H1 (cell line): ENCODE measurements at regions not wholly inside any gene's neighbourhood (a gene's known extent, or its start where the extent isn't known, plus 50 kb on each side); places are given as distances from the start of the nearest gene placed in this dataset.

ENCODE experiments used
- CTCF ChIA-PET: fragments of 300-600 bp; sonication (Branson Sonifier 250); formaldehyde crosslinking; loops from one replicate; lab custom pipeline; 2021; ENCODE audit not compliant: partially characterized antibody; lab: Charles Lee
- POLR2A ChIA-PET: fragments of 300-600 bp; sonication (Branson Sonifier 250); formaldehyde crosslinking; loops from one replicate; lab custom pipeline; 2021; ENCODE audit warnings: inconsistent platforms; ENCODE audit not compliant: partially characterized antibody; lab: Charles Lee
- DNase-seq, 2 experiments: peaks; one replicate each; pipeline versions ENCODE4 v3.0.0 to v3.0.0-alpha.2; 2010 to 2022; ENCODE audit warnings: low spot score in 2 of 2, low read depth in 1 of 2, mixed read lengths in 1 of 2
- FAIRE-seq: peaks from 2 replicates; lab custom pipeline; 2011; peaks lifted over from hg19 to GRCh38; lab: Jason Lieb, UNC
- H2AFZ ChIP-seq: 2 replicates; pipeline ENCODE4 v1.8.1; 2012; ENCODE audit warnings: low read length, inconsistent platforms
- H2AK5ac ChIP-seq: 2 replicates; pipeline ENCODE4 v1.6.1; 2013; ENCODE audit warnings: low read depth, low read length
- H2BK120ac ChIP-seq: replicated peaks from 2 replicates; pipeline ENCODE3; 2013; ENCODE audit warnings: low read depth, low read length, inconsistent platforms
- H2BK12ac ChIP-seq: 2 replicates; pipeline ENCODE4 v1.6.1; 2013; ENCODE audit warnings: low read depth, low read length
- H2BK15ac ChIP-seq: 2 replicates; pipeline ENCODE4 v1.6.1; 2013; ENCODE audit warnings: low read length
- H2BK20ac ChIP-seq: 2 replicates; pipeline ENCODE4 v1.6.1; 2013; ENCODE audit warnings: low read length
- H2BK5ac ChIP-seq: 2 replicates; pipeline ENCODE4 v1.6.1; 2013; ENCODE audit warnings: low read depth, low read length
- H3K14ac ChIP-seq: 2 replicates; pipeline ENCODE4 v1.6.1; 2013; ENCODE audit warnings: inconsistent platforms; ENCODE audit not compliant: insufficient read length
- H3K18ac ChIP-seq: 2 replicates; pipeline ENCODE4 v1.6.1; 2013; ENCODE audit warnings: low read length; ENCODE audit errors: extremely low read depth
- H3K23ac ChIP-seq: 2 replicates; pipeline ENCODE4 v1.6.1; 2013; ENCODE audit warnings: inconsistent platforms; ENCODE audit not compliant: insufficient read length
- H3K23me2 ChIP-seq: 2 replicates; pipeline ENCODE4 v1.6.1; 2013; ENCODE audit warnings: low read depth, low read length
- H3K27ac ChIP-seq: 2 replicates; pipeline ENCODE4 v1.6.1; 2011; ENCODE audit warnings: low read depth, low read length, inconsistent platforms
- H3K27me3 ChIP-seq, 4 experiments: replicated peaks in 1 of 4; 1 replicate in 1 of 4; 2 replicates in 3 of 4; pipeline versions ENCODE4 v1.6.1 to v1.8.1; 2011 to 2013; ENCODE audit warnings: low read length in 3 of 4, mild to moderate bottlenecking in 3 of 4, inconsistent platforms in 2 of 4, mixed read lengths in 2 of 4, moderate library complexity in 1 of 4; ENCODE audit not compliant: control insufficient read depth in 3 of 4, insufficient read depth in 3 of 4; ENCODE audit errors: extremely low read depth in 1 of 4
- H3K36me3 ChIP-seq, 4 experiments: 2 replicates each; pipeline versions ENCODE4 v1.6.1 to v1.8.1; 2011 to 2013; ENCODE audit warnings: mild to moderate bottlenecking in 4 of 4, low read length in 3 of 4, moderate library complexity in 2 of 4, control low read depth in 1 of 4, inconsistent platforms in 1 of 4; ENCODE audit not compliant: insufficient read depth in 4 of 4, control insufficient read depth in 2 of 4
- H3K4ac ChIP-seq: replicated peaks from 2 replicates; pipeline ENCODE3; 2013; ENCODE audit warnings: low read length, low read depth, mixed read lengths, inconsistent platforms; ENCODE audit not compliant: insufficient read length
- H3K4me1 ChIP-seq, 4 experiments: replicated peaks in 1 of 4; 1 replicate in 1 of 4; 2 replicates in 3 of 4; pipeline versions ENCODE4 v1.6.1 to v1.8.1; 2011 to 2013; ENCODE audit warnings: low read length in 3 of 4, inconsistent platforms in 2 of 4, mixed read lengths in 1 of 4; ENCODE audit not compliant: insufficient read depth in 4 of 4, control insufficient read depth in 3 of 4
- H3K4me2 ChIP-seq, 2 experiments: 2 replicates each; pipeline versions ENCODE4 v1.6.1 to v1.8.1; 2011 to 2013; ENCODE audit warnings: low read depth in 2 of 2, low read length in 2 of 2, control low read depth in 1 of 2, inconsistent platforms in 1 of 2, mild to moderate bottlenecking in 1 of 2; ENCODE audit not compliant: insufficient read depth in 1 of 2
- H3K4me3 ChIP-seq, 4 experiments: fragments of 200-600, 300-600 bp in 1 of 4; sonication (generic), shearing (Covaris generic), sonication (Bioruptor Twin) in 1 of 4; 2 replicates each; pipeline versions ENCODE4 v1.5.1 to v1.8.1; 2011 to 2016; ENCODE audit warnings: low read length in 4 of 4, low read depth in 3 of 4, control low read depth in 2 of 4, inconsistent platforms in 2 of 4, mild to moderate bottlenecking in 2 of 4, mixed read lengths in 1 of 4, moderate library complexity in 1 of 4; ENCODE audit not compliant: insufficient read depth in 2 of 4; ENCODE audit errors: extremely low read depth in 1 of 4
- H3K56ac ChIP-seq: replicated peaks from 2 replicates; pipeline ENCODE3; 2013; ENCODE audit warnings: low read depth, mild to moderate bottlenecking, mixed read lengths, low read length, inconsistent platforms; ENCODE audit not compliant: insufficient read length
- H3K79me1 ChIP-seq: 2 replicates; pipeline ENCODE4 v1.6.1; 2013; ENCODE audit warnings: low read depth, low read length, control low read depth
- H3K79me2 ChIP-seq, 2 experiments: 2 replicates each; pipeline versions ENCODE4 v1.6.1 to v1.8.1; 2012 to 2013; ENCODE audit warnings: low read length in 2 of 2, mild to moderate bottlenecking in 2 of 2, inconsistent platforms in 1 of 2; ENCODE audit not compliant: insufficient read depth in 2 of 2, control insufficient read depth in 1 of 2
- H3K9ac ChIP-seq, 4 experiments: replicated peaks in 1 of 4; 1 replicate in 1 of 4; 2 replicates in 3 of 4; pipeline versions ENCODE4 v1.6.1 to v1.8.1; 2011 to 2013; ENCODE audit warnings: low read depth in 3 of 4, low read length in 3 of 4, control low read depth in 2 of 4, mild to moderate bottlenecking in 2 of 4, moderate library complexity in 2 of 4, inconsistent platforms in 1 of 4; ENCODE audit errors: extremely low read depth in 1 of 4
- H3K9me3 ChIP-seq, 2 experiments: 2 replicates each; pipeline versions ENCODE4 v1.6.1 to v1.8.1; 2012 to 2013; ENCODE audit warnings: mild to moderate bottlenecking in 2 of 2, moderate library complexity in 2 of 2, control low read depth in 1 of 2, inconsistent platforms in 1 of 2, low read depth in 1 of 2, low read length in 1 of 2, mixed read lengths in 1 of 2; ENCODE audit not compliant: insufficient read depth in 2 of 2
- H4K20me1 ChIP-seq, 2 experiments: replicated peaks in 1 of 2; 2 replicates each; pipeline versions ENCODE3 to v1.8.1; 2011 to 2013; ENCODE audit warnings: inconsistent platforms in 2 of 2, low read length in 2 of 2, mild to moderate bottlenecking in 1 of 2; ENCODE audit not compliant: insufficient read depth in 2 of 2, control insufficient read depth in 1 of 2
- H4K5ac ChIP-seq: 2 replicates; pipeline ENCODE4 v1.6.1; 2013; ENCODE audit warnings: low read length, low read depth, mixed read lengths, inconsistent platforms; ENCODE audit not compliant: insufficient read length
- H4K8ac ChIP-seq: 2 replicates; pipeline ENCODE4 v1.8.0; 2013; ENCODE audit warnings: mild to moderate bottlenecking, moderate library complexity, low read length, inconsistent platforms; ENCODE audit not compliant: insufficient read depth; ENCODE audit errors: extremely low read depth
- H4K91ac ChIP-seq: replicated peaks from 2 replicates; pipeline ENCODE3; 2013; ENCODE audit warnings: low read length, mixed read lengths, inconsistent platforms; ENCODE audit not compliant: insufficient read length
- WGBS, 2 experiments: shearing (Covaris generic) in 1 of 2; methylation state at CpG; one replicate each; pipeline versions ENCODE4 v1.1.6 to v1.1.7; 2013 to 2015; ENCODE audit warnings: low lambda C conversion rate in 2 of 2, mixed read lengths in 2 of 2, inconsistent platforms in 1 of 2, low coverage in 1 of 2, missing lambda C conversion rate in 1 of 2; ENCODE audit not compliant: insufficient replicate concordance in 2 of 2, insufficient coverage in 1 of 2, insufficient read length in 1 of 2; ENCODE audit errors: extremely low coverage in 1 of 2, missing lambda C conversion rate in 1 of 2; 5-methylcytosine and 5-hydroxymethylcytosine counted together
- TF ChIP-seq, protein P1 (sequence below): fragments of 300-600 bp; sonication (generic); IDR thresholded peaks from 2 replicates; pipeline ENCODE4 v1.7.1; 2012; ENCODE audit warnings: low read length, moderate library complexity, mild to moderate bottlenecking, inconsistent platforms; ENCODE audit not compliant: insufficient replicate concordance

DNA sequence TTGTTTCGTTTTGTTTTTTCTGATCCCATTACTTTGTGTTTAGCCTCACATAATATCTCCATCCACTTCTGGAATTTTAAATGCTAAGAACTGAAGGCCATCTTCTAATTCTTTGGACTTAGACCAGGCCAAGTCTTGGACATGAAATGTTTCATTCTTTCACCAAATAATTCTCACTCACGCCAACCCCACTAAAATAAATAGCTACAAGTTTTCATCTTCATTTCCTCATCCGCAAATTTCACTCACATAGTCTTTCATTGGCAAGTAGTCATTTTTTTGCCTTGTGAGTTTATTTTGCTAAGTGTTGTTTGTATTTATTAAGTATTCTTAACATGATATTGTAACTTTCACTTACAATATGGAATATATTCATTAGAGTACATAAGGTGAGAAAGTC lies 1188.6 kb upstream of the SEMA6A start:
- no peak overlapping the region for H3K4me3 ChIP-seq
- no peak for DNase-seq
- no peak overlapping the region for H2BK120ac ChIP-seq
- H3K27ac ChIP-seq: no peak overlapping the region
- 90 to 100% methylated on average over 2 to 3 of the region's 3 CpGs for WGBS, 2 experiments
- no peak overlapping the region for H3K4ac ChIP-seq
- H3K14ac ChIP-seq: no peak overlapping the region
- H3K79me2 ChIP-seq: no peaks in the 10 kb centered on the region
- no peak overlapping the region for H2BK12ac ChIP-seq
- no peak overlapping the region for H2BK20ac ChIP-seq
- no peak overlapping the region for H3K23ac ChIP-seq
- H3K9me3 ChIP-seq: no peaks in the 10 kb centered on the region
- H3K56ac ChIP-seq: no peak overlapping the region
- no peak overlapping the region for H3K9ac ChIP-seq
- H3K4me2 ChIP-seq: no peak overlapping the region
- H2AK5ac ChIP-seq: no peak overlapping the region
- no peaks in the 10 kb centered on the region for H3K23me2 ChIP-seq
- H3K27me3 ChIP-seq: no peaks in the 10 kb centered on the region
- H2BK15ac ChIP-seq: no peak overlapping the region
- H2AFZ ChIP-seq: no peak overlapping the region
- ChIA-PET POLR2A (no interaction called here), CTCF (no interaction called here)
- H3K36me3 ChIP-seq: no peaks in the 10 kb centered on the region
- no peak overlapping the region for H2BK5ac ChIP-seq
- no peak overlapping the region for H3K18ac ChIP-seq
- H3K4me1 ChIP-seq: no peaks in the 10 kb centered on the region
- no peaks in the 10 kb centered on the region for H4K20me1 ChIP-seq
- FAIRE-seq: no peak
- H4K5ac ChIP-seq: no peak overlapping the region
- no peak overlapping the region for H4K8ac ChIP-seq
- no peaks in the 10 kb centered on the region for H3K79me1 ChIP-seq
- H4K91ac ChIP-seq: no peak overlapping the region
- TF ChIP-seq, protein P1, sequence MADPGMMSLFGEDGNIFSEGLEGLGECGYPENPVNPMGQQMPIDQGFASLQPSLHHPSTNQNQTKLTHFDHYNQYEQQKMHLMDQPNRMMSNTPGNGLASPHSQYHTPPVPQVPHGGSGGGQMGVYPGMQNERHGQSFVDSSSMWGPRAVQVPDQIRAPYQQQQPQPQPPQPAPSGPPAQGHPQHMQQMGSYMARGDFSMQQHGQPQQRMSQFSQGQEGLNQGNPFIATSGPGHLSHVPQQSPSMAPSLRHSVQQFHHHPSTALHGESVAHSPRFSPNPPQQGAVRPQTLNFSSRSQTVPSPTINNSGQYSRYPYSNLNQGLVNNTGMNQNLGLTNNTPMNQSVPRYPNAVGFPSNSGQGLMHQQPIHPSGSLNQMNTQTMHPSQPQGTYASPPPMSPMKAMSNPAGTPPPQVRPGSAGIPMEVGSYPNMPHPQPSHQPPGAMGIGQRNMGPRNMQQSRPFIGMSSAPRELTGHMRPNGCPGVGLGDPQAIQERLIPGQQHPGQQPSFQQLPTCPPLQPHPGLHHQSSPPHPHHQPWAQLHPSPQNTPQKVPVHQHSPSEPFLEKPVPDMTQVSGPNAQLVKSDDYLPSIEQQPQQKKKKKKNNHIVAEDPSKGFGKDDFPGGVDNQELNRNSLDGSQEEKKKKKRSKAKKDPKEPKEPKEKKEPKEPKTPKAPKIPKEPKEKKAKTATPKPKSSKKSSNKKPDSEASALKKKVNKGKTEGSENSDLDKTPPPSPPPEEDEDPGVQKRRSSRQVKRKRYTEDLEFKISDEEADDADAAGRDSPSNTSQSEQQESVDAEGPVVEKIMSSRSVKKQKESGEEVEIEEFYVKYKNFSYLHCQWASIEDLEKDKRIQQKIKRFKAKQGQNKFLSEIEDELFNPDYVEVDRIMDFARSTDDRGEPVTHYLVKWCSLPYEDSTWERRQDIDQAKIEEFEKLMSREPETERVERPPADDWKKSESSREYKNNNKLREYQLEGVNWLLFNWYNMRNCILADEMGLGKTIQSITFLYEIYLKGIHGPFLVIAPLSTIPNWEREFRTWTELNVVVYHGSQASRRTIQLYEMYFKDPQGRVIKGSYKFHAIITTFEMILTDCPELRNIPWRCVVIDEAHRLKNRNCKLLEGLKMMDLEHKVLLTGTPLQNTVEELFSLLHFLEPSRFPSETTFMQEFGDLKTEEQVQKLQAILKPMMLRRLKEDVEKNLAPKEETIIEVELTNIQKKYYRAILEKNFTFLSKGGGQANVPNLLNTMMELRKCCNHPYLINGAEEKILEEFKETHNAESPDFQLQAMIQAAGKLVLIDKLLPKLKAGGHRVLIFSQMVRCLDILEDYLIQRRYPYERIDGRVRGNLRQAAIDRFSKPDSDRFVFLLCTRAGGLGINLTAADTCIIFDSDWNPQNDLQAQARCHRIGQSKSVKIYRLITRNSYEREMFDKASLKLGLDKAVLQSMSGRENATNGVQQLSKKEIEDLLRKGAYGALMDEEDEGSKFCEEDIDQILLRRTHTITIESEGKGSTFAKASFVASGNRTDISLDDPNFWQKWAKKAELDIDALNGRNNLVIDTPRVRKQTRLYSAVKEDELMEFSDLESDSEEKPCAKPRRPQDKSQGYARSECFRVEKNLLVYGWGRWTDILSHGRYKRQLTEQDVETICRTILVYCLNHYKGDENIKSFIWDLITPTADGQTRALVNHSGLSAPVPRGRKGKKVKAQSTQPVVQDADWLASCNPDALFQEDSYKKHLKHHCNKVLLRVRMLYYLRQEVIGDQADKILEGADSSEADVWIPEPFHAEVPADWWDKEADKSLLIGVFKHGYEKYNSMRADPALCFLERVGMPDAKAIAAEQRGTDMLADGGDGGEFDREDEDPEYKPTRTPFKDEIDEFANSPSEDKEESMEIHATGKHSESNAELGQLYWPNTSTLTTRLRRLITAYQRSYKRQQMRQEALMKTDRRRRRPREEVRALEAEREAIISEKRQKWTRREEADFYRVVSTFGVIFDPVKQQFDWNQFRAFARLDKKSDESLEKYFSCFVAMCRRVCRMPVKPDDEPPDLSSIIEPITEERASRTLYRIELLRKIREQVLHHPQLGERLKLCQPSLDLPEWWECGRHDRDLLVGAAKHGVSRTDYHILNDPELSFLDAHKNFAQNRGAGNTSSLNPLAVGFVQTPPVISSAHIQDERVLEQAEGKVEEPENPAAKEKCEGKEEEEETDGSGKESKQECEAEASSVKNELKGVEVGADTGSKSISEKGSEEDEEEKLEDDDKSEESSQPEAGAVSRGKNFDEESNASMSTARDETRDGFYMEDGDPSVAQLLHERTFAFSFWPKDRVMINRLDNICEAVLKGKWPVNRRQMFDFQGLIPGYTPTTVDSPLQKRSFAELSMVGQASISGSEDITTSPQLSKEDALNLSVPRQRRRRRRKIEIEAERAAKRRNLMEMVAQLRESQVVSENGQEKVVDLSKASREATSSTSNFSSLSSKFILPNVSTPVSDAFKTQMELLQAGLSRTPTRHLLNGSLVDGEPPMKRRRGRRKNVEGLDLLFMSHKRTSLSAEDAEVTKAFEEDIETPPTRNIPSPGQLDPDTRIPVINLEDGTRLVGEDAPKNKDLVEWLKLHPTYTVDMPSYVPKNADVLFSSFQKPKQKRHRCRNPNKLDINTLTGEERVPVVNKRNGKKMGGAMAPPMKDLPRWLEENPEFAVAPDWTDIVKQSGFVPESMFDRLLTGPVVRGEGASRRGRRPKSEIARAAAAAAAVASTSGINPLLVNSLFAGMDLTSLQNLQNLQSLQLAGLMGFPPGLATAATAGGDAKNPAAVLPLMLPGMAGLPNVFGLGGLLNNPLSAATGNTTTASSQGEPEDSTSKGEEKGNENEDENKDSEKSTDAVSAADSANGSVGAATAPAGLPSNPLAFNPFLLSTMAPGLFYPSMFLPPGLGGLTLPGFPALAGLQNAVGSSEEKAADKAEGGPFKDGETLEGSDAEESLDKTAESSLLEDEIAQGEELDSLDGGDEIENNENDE: no peak
